GM12873 (cell line): ENCODE measurements at regions not wholly inside any gene's neighbourhood (a gene's known extent, or its start where the extent isn't known, plus 50 kb on each side); places are given as distances from the start of the nearest gene placed in this dataset.

Experiments
- CTCF ChIP-seq: IDR thresholded peaks from 2 replicates; pipeline ENCODE4 v1.5.1; 2012; ENCODE audit warnings: low read depth, mild to moderate bottlenecking, moderate library complexity, low read length, control low read depth; ENCODE audit not compliant: insufficient read depth; ENCODE audit errors: missing control alignments

- no peak for TF ChIP-seq CTCF
These were observed 297.3 kb upstream of the CASK start for GRCh38 chrX:42220666-42221065.

GRCh38 chrX:42220083-42220482, 296.7 kb upstream of the CASK start:
- TF ChIP-seq CTCF: no peak

GRCh38 chrX:42219231-42219630, 295.9 kb upstream of the CASK start:
- no peak for TF ChIP-seq CTCF

- TF ChIP-seq CTCF: no peak
These were observed 272.2 kb upstream of the CASK start for GRCh38 chrX:42195506-42195905.

- no peak for TF ChIP-seq CTCF
These were observed 266.2 kb upstream of the CASK start for GRCh38 chrX:42189576-42189975.

GRCh38 chrX:42188730-42189129, 265.4 kb upstream of the CASK start:
- no peak for TF ChIP-seq CTCF

- no peak for TF ChIP-seq CTCF
These were observed 253.4 kb upstream of the CASK start for GRCh38 chrX:42176789-42177188.
